Mesenchymal stem cell (in vitro differentiated cells and primary cell): ENCODE measurements at regions not wholly inside any gene's neighbourhood (a gene's known extent, or its start where the extent isn't known, plus 50 kb on each side); places are given as distances from the start of the nearest gene placed in this dataset.

Source experiments
- DNase-seq: peaks from one replicate; pipeline ENCODE4 v3.0.0-alpha.2; 2013
- H2AFZ ChIP-seq: one replicate; pipeline ENCODE4 v1.6.1; 2013; ENCODE audit warnings: low read depth, mild to moderate bottlenecking, control low read depth, inconsistent platforms, low read length, moderate library complexity
- H2AK5ac ChIP-seq: 2 replicates; pipeline ENCODE4 v1.6.1; 2013; ENCODE audit warnings: low read length, moderate library complexity, mild to moderate bottlenecking, inconsistent platforms; ENCODE audit not compliant: severe bottlenecking
- H2BK120ac ChIP-seq: one replicate; pipeline ENCODE4 v1.6.1; 2013; ENCODE audit warnings: low read depth, mild to moderate bottlenecking, inconsistent platforms, low read length, moderate library complexity
- H2BK12ac ChIP-seq, 2 experiments: one replicate each; pipeline ENCODE4 v1.6.1; 2013; ENCODE audit warnings: inconsistent platforms in 2 of 2, low read length in 2 of 2, mild to moderate bottlenecking in 2 of 2, moderate library complexity in 2 of 2, control low read depth in 1 of 2
- H2BK15ac ChIP-seq: one replicate; pipeline ENCODE4 v1.6.1; 2013; ENCODE audit warnings: mild to moderate bottlenecking, low read depth, inconsistent platforms; ENCODE audit not compliant: poor library complexity, severe bottlenecking
- H2BK5ac ChIP-seq: 2 replicates; pipeline ENCODE4 v1.6.1; 2013; ENCODE audit warnings: low read depth, mild to moderate bottlenecking, low read length, control low read depth, inconsistent platforms; ENCODE audit not compliant: poor library complexity, severe bottlenecking
- H3K14ac ChIP-seq, 2 experiments: one replicate each; pipeline ENCODE4 v1.6.1; 2013; ENCODE audit warnings: inconsistent platforms in 2 of 2, low read length in 2 of 2, control low read depth in 1 of 2, mild to moderate bottlenecking in 1 of 2, moderate library complexity in 1 of 2
- H3K18ac ChIP-seq, 2 experiments: one replicate each; pipeline ENCODE4 v1.6.1; 2013; ENCODE audit warnings: inconsistent platforms in 2 of 2, low read length in 2 of 2, control low read depth in 1 of 2, low read depth in 1 of 2, mild to moderate bottlenecking in 1 of 2
- H3K23ac ChIP-seq, 2 experiments: one replicate each; pipeline ENCODE4 v1.6.1; 2013; ENCODE audit warnings: inconsistent platforms in 2 of 2, low read length in 2 of 2, mild to moderate bottlenecking in 2 of 2, moderate library complexity in 2 of 2, control low read depth in 1 of 2
- H3K27ac ChIP-seq: 2 replicates; pipeline ENCODE4 v1.5.1; 2013; ENCODE audit warnings: mild to moderate bottlenecking, moderate library complexity, low read length, control low read depth, inconsistent platforms; ENCODE audit not compliant: poor library complexity, severe bottlenecking
- H3K27me3 ChIP-seq, 2 experiments: 2 replicates each; pipeline versions ENCODE4 v1.6.1 to v1.7.0; 2013; ENCODE audit warnings: low read length in 2 of 2, mild to moderate bottlenecking in 2 of 2, moderate library complexity in 2 of 2, control low read depth in 1 of 2, inconsistent platforms in 1 of 2; ENCODE audit not compliant: control insufficient read depth in 1 of 2, insufficient read depth in 1 of 2
- H3K36me3 ChIP-seq, 2 experiments: 2 replicates each; pipeline versions ENCODE4 v1.6.1 to v1.7.0; 2013; ENCODE audit warnings: low read length in 2 of 2, control low read depth in 1 of 2, inconsistent platforms in 1 of 2, low read depth in 1 of 2, mild to moderate bottlenecking in 1 of 2; ENCODE audit not compliant: insufficient read depth in 2 of 2, control insufficient read depth in 1 of 2
- H3K4ac ChIP-seq, 2 experiments: one replicate each; pipeline ENCODE4 v1.6.1; 2013; ENCODE audit warnings: inconsistent platforms in 2 of 2, low read length in 2 of 2, mild to moderate bottlenecking in 2 of 2, moderate library complexity in 2 of 2, control low read depth in 1 of 2, low read depth in 1 of 2
- H3K4me1 ChIP-seq: 2 replicates; pipeline ENCODE4 v1.6.1; 2013; ENCODE audit warnings: low read depth, low read length, control low read depth; ENCODE audit not compliant: control insufficient read depth, insufficient read depth
- H3K4me2 ChIP-seq: 2 replicates; pipeline ENCODE4 v1.6.1; 2013; ENCODE audit warnings: low read length, mild to moderate bottlenecking, inconsistent platforms; ENCODE audit not compliant: poor library complexity, severe bottlenecking
- H3K4me3 ChIP-seq, 2 experiments: 2 replicates each; pipeline versions ENCODE4 v1.5.1 to v1.7.0; 2013; ENCODE audit warnings: low read length in 2 of 2, mild to moderate bottlenecking in 2 of 2, control low read depth in 1 of 2, low read depth in 1 of 2; ENCODE audit not compliant: insufficient read depth in 1 of 2
- H3K79me1 ChIP-seq: replicated peaks from 2 replicates; pipeline ENCODE4 v1.6.1; 2013; ENCODE audit warnings: mild to moderate bottlenecking, control low read depth, low read length, inconsistent platforms; ENCODE audit not compliant: poor library complexity, severe bottlenecking
- H3K9ac ChIP-seq: 2 replicates; pipeline ENCODE4 v1.7.0; 2013; ENCODE audit warnings: mild to moderate bottlenecking, low read length, moderate library complexity
- H3K9me3 ChIP-seq: 2 replicates; pipeline ENCODE4 v1.7.0; 2013; ENCODE audit warnings: mild to moderate bottlenecking, low read length; ENCODE audit not compliant: control insufficient read depth
- H4K8ac ChIP-seq: one replicate; pipeline ENCODE4 v1.6.1; 2013; ENCODE audit warnings: inconsistent platforms, mild to moderate bottlenecking, low read length, moderate library complexity
- H4K91ac ChIP-seq: one replicate; pipeline ENCODE4 v1.6.1; 2013; ENCODE audit warnings: mild to moderate bottlenecking, low read length, inconsistent platforms
- WGBS: methylation state at CpG from one replicate; pipeline ENCODE4 v1.1.7; 2013; ENCODE audit warnings: mixed read lengths; 5-methylcytosine and 5-hydroxymethylcytosine counted together

DNA sequence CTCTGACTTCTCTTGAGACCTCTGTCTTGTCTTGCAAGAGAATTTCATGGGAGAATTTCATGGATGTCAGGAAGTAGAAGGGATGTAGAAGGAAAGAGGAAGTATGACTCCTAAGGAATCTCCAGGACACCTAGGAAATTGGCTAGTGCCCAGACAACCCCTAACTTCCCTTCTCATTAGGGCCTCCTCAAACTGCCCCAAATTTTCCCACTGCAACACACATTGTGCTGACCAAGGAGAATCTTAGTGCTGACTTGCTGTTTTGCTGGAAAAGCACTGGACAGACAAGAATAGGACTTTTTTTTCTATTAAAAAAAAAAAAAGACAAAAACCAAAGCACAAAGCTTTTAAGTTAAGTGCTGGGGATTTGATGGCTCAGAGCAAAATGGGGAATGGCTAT, 236.1 kb upstream of the CADM1 start:
- no peak overlapping the region for H4K8ac ChIP-seq
- DNase-seq = no peak
- no peak overlapping the region for H2AK5ac ChIP-seq
- H2BK12ac ChIP-seq = no peak overlapping the region
- no peak overlapping the region for H3K4me2 ChIP-seq
- H3K27ac ChIP-seq = no peak overlapping the region
- H3K36me3 ChIP-seq = no peaks in the 10 kb centered on the region
- H3K23ac ChIP-seq = no peak overlapping the region
- H3K14ac ChIP-seq = no peak overlapping the region
- H3K9ac ChIP-seq = no peak overlapping the region
- H2BK120ac ChIP-seq = no peak overlapping the region
- peaks cover 6 to 21% of the 10 kb centered on the region in 2 experiments for H3K27me3 ChIP-seq
- H2BK15ac ChIP-seq = no peak overlapping the region
- H3K4me3 ChIP-seq = no peak overlapping the region
- no peaks in the 10 kb centered on the region for H3K9me3 ChIP-seq
- no peak overlapping the region for H4K91ac ChIP-seq
- H3K18ac ChIP-seq = no peak overlapping the region
- H3K4me1 ChIP-seq = peaks cover 2% of the 10 kb centered on the region
- H2AFZ ChIP-seq = no peak overlapping the region
- H3K79me1 ChIP-seq = no peaks in the 10 kb centered on the region
- no peak overlapping the region for H3K4ac ChIP-seq
- H2BK5ac ChIP-seq = no peak overlapping the region

DNA sequence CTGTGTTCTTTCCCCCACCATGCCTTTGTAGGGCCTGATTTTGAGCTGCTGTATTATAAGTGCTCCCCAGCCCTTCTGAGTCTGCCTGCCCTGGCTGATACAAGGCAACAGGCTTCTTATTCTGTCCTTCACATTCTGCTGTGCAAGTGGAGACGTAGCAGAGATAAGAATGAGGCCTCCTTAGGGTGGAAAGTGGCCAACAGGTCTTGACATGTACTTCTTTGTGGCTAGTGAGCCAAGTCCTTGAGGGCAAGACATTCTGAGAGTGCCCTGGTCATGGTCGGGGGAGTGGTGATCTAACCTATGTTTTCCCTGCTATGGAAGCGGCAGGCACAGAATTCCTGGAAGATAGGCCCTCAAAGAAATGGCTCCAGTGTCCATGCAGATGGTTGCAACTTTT, 235.7 kb upstream of the CADM1 start:
- 77% methylated on average over 3 of the region's 3 CpGs for WGBS
- H3K27ac ChIP-seq = no peak overlapping the region
- H3K4ac ChIP-seq = no peak overlapping the region
- H2BK120ac ChIP-seq = no peak overlapping the region
- no peak overlapping the region for H3K18ac ChIP-seq
- DNase-seq = no peak
- H3K79me1 ChIP-seq = no peaks in the 10 kb centered on the region
- H3K23ac ChIP-seq = no peak overlapping the region
- H2BK12ac ChIP-seq = no peak overlapping the region
- peaks cover 2% of the 10 kb centered on the region for H3K4me1 ChIP-seq
- H2BK15ac ChIP-seq = no peak overlapping the region
- H3K4me3 ChIP-seq = no peak overlapping the region
- H4K8ac ChIP-seq = no peak overlapping the region
- H4K91ac ChIP-seq = no peak overlapping the region
- peaks cover 2 to 17% of the 10 kb centered on the region in 2 experiments for H3K27me3 ChIP-seq
- H3K9me3 ChIP-seq = no peaks in the 10 kb centered on the region
- no peak overlapping the region for H2AFZ ChIP-seq
- H3K9ac ChIP-seq = no peak overlapping the region
- H2AK5ac ChIP-seq = no peak overlapping the region
- no peaks in the 10 kb centered on the region for H3K36me3 ChIP-seq
- H3K14ac ChIP-seq = no peak overlapping the region
- no peak overlapping the region for H2BK5ac ChIP-seq
- H3K4me2 ChIP-seq = no peak overlapping the region

DNA sequence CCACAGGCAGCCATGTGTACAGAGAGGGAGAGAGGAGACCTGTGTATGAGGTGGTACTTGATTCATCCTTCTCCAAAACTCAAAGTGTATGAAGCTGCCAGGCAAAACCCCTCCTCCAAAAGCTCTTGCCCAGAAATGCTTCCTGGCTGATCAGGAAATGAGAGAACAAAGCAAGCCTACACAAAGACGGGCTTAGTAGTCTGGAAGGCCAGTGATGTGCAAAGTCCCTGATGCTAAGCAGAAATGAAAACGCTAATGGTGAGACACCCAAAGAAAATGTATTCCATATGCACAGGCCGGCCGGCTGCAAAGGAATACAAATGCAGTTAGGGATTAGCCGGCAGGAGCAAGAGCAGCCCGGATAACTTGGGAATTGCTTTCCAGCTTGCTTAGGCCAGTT, 234.9 kb upstream of the CADM1 start:
- DNase-seq = no peak
- H4K8ac ChIP-seq = no peak overlapping the region
- H3K4me1 ChIP-seq = peaks cover 2% of the 10 kb centered on the region
- H3K9ac ChIP-seq = no peak overlapping the region
- H3K27ac ChIP-seq = no peak overlapping the region
- H3K18ac ChIP-seq = no peak overlapping the region
- no peak overlapping the region for H3K4me2 ChIP-seq
- no peak overlapping the region for H3K4ac ChIP-seq
- no peak overlapping the region for H2BK5ac ChIP-seq
- H2AK5ac ChIP-seq = no peak overlapping the region
- H3K4me3 ChIP-seq = no peak overlapping the region
- no peaks in the 10 kb centered on the region for H3K9me3 ChIP-seq
- no peaks in the 10 kb centered on the region for H3K79me1 ChIP-seq
- H2BK12ac ChIP-seq = no peak overlapping the region
- 62% methylated on average over 6 of the region's 6 CpGs for WGBS
- H3K23ac ChIP-seq = no peak overlapping the region
- H3K27me3 ChIP-seq = peaks cover 0 to 12% of the 10 kb centered on the region in 2 experiments
- no peak overlapping the region for H2BK15ac ChIP-seq
- H2AFZ ChIP-seq = no peak overlapping the region
- H3K14ac ChIP-seq = no peak overlapping the region
- H3K36me3 ChIP-seq = no peaks in the 10 kb centered on the region
- no peak overlapping the region for H2BK120ac ChIP-seq
- H4K91ac ChIP-seq = no peak overlapping the region

DNA sequence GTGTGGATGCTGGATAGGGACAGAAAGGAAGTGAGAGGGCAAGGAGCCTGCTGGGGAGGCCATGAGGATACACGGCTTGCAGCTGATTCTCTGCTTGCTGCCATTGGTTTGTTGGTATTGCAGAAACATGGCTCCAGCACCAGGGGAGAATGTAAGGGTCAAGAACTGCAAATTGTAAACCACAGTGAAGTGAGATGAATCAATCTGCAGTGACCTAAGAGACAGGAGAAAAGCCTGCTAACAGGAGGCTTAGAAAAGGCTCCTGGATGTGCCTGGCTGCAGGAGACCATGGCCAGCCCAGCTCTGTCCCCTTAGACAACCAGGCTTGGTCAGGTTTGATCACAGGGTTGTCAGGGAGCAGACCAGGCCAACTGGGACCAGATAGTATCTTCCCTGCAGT, 233.7 kb upstream of the CADM1 start:
- Histone ChIP-seq H3K79me1 (no peaks in the 10 kb centered on the region), H4K91ac (no peak overlapping the region), H2BK120ac (no peak overlapping the region), H4K8ac (no peak overlapping the region), H2BK15ac (no peak overlapping the region), H3K4ac (no peak overlapping the region), H3K18ac (no peak overlapping the region), H3K9ac (no peak overlapping the region), H2BK12ac (no peak overlapping the region), H3K4me3 (no peak overlapping the region), H3K27ac (no peak overlapping the region), H3K23ac (no peak overlapping the region), H2AK5ac (no peak overlapping the region), H3K27me3 (peaks cover 0 to 9% of the 10 kb centered on the region in 2 experiments), H3K36me3 (no peaks in the 10 kb centered on the region), H3K4me1 (peaks cover 2% of the 10 kb centered on the region), H2BK5ac (no peak overlapping the region), H3K4me2 (no peak overlapping the region), H2AFZ (no peak overlapping the region), H3K14ac (no peak overlapping the region), H3K9me3 (no peaks in the 10 kb centered on the region)
- 46% methylated on average over 1 of the region's 1 CpG for WGBS
- DNase-seq = peak; percentile 14
